HG02588 (cell line): ENCODE measurements at regions not wholly inside any gene's neighbourhood (a gene's known extent, or its start where the extent isn't known, plus 50 kb on each side); places are given as distances from the start of the nearest gene placed in this dataset.
"Not testable (repeated sequence)": the region's sequence is repeated elsewhere in the genome, so short reads cannot be mapped to it uniquely, and the experiment has no call there.

Experiments used
- ATAC-seq: cut with Tn5 transposase; IDR thresholded peaks from one replicate; pipeline ENCODE4 v1.9.1; 2021; ENCODE audit warnings: mild to moderate bottlenecking, moderate library complexity; ENCODE audit not compliant: unreplicated experiment

- no peak for ATAC-seq
Measured at GRCh38 chr6:112636650-112637262, 289.6 kb downstream of the RFPL4B start.

- no peak for ATAC-seq
Measured at GRCh38 chr6:112639391-112639831, 292.3 kb downstream of the RFPL4B start.

- ATAC-seq, result no peak
Measured at GRCh38 chr6:112640891-112641290, 293.8 kb downstream of the RFPL4B start.

DNA sequence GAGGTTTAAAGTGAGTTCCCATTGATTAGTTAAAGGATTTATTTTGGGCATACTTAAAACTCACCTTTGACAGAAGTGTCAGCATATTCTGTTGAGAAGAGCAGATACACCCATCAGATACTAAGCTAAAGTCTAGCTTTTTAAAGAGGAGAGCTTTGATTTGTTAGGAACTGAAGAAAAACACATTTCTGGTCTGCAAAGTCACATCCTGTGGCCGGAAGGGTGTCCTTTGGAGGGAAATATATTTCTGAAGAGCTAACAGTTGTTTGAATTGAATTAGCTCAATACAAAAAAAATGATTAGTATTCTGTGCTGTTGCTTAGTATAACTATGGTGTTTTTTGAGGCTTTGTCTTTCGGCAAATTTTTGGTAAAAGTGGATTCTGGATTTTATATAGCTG, 302.7 kb downstream of the RFPL4B start:
- ATAC-seq, result no peak

DNA sequence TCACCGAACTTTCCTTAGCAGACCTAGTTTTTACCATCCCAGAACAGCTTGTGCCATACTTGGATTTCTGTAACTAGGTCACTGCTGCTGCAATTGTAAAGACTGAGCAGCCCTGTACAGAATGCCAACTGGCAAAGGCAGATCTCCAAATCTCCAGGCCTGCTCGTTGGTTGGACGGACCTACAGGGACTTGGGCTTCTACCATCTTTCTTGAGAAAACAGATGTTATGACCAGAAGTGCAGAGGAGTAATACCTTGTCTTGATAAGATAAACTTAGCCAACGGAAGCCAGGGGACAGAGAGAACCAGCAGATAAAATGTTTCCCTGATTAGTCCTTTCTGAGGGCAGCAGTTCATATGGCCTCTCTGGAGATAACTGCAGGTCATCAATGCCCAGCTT, 304.1 kb downstream of the RFPL4B start:
- no peak for ATAC-seq

- no peak for ATAC-seq
Measured at GRCh38 chr6:112659912-112660311, 312.8 kb downstream of the RFPL4B start.

DNA sequence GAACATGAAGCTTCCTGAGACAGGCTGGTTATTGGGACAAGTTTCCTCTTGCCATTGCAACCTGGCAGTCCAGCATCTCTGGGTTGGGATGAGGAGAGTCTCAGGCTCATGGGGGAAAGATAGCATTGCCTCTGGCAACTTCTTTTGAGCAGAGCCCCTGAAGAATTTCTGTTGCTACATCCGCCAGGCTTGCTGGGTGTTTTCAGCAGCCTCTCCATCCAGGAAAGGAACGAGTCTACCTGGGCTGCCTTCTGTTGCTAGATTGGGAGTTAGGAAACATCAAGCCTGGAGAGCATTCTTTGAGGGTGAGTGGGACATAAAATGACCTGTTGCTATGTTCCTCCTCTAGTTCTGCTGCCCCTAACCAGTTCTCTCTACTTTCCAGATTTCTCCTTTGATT, 313.5 kb downstream of the RFPL4B start:
- ATAC-seq, result no peak

DNA sequence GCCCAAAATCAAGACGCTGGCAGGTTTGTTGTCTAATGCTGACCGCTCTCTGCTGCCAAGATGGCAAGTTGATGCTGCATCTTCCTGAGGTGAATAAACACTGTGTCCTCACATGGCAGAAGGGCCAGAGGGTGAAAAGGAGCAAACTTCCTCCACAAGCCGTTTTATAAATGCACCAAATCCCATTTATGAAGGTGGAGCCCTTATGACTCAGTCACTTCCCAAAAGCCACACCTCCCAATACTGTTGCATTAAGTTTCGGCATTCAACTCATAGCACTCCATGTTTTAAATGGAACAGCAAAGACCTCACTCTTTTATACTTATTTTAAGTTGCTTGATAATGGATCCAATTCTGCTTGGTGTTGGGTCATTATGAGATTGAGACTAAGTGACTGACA, 316.6 kb downstream of the RFPL4B start:
- ATAC-seq, result no peak

GRCh38 chr6:112665114-112665513, 318.0 kb downstream of the RFPL4B start:
- ATAC-seq, result no peak

- ATAC-seq, result no peak
Measured at GRCh38 chr6:112665815-112666214, 318.7 kb downstream of the RFPL4B start.

DNA sequence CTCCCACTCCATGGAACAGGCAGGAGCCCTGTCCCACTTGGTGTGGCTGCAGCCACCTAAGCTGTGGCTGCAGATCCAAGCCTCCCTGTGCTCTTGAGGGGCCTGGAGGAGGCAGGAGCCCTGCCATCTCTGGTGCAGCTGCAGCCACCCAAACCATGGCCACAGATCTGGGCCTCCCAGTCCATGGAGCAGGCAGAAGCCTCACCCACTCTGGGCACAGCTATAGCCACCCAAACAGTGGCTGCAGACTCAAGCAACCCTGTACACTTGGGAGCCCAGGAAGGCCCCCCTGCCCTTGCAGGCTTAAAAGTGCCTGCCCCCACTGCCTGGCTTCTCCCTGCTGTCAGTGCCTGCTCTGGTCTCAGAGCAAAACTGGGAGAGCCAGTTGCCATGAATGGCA, 320.3 kb downstream of the RFPL4B start:
- ATAC-seq, result no peak

DNA sequence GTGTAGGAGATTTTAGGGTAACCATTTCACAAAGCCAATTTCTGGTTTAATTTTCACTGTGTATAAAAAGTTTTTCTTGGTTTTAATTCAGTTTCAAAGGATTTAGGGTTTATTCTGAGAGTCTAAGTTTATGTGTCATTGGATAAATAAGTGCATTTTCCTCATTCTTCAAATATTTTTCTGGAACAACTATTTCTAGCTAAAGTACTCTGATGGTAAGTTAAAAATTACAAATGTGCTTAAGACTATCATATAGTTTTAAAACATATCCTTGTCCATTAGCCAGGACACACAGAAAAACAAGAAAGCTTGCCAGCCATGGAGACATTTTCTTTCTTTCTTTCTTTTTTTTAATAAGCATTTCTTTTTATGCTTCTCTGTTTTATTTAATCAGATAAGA, 333.0 kb downstream of the RFPL4B start:
- ATAC-seq, result no peak

GRCh38 chr6:112682071-112682470, 334.9 kb downstream of the RFPL4B start:
- no peak for ATAC-seq

GRCh38 chr6:112683106-112683505, 336.0 kb downstream of the RFPL4B start:
- ATAC-seq, result no peak

DNA sequence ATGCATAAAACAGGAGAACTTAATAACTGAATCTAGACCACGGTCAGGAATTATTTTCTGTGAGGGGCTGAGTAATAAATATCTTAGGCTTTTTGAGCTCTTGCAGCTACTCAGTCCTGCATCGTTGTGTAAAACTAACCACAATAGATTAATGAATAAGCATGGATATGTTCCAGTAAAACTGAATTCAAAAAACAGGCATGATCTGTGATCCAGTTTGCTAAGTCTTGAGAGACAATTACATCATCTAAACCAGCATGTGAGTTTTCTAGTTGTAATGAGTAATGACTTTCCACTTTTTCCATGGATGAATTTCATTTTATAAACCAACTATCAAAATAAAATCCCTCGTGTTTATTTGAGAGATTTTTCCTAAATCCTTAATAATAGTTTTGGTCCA, 336.8 kb downstream of the RFPL4B start:
- ATAC-seq, result no peak

GRCh38 chr6:112685521-112686220, 338.5 kb downstream of the RFPL4B start:
- ATAC-seq, result not testable (repeated sequence)

- ATAC-seq, result not testable (repeated sequence)
Measured at GRCh38 chr6:112688487-112689165, 341.5 kb downstream of the RFPL4B start.

DNA sequence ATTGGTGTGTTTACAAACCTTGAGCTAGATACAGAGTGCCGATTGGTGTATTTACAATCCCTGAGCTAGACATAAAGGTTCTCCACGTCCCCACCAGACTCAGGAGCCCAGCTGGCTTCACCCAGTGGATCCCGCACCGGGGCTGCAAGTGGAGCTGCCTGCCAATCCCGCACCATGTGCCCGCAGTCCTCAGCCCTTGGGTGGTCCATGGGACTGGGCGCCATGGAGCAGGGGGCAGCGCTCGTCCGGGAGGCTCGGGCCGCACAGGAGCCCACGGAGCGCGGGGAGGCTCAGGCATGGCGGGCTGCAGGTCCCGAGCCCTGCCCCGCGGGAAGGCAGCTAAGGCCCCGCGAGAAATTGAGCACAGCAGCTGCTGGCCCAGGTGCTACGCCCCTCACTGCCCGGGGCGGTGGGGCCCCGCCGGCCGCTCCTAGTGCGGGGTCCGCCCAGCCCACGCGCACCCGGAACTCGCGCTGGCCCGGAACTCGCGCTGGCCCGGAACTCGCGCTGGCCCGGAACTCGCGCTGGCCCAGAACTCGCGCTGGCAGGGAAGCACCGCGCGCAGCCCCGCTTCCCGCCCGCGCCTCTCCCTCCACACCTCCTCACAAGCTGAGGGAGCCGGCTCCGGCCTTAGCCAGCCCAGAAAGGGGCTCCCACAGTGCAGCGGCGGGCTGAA, 342.2 kb downstream of the RFPL4B start:
- ATAC-seq, result not testable (repeated sequence)

GRCh38 chr6:112690497-112691202, 343.5 kb downstream of the RFPL4B start:
- ATAC-seq, result no peak

DNA sequence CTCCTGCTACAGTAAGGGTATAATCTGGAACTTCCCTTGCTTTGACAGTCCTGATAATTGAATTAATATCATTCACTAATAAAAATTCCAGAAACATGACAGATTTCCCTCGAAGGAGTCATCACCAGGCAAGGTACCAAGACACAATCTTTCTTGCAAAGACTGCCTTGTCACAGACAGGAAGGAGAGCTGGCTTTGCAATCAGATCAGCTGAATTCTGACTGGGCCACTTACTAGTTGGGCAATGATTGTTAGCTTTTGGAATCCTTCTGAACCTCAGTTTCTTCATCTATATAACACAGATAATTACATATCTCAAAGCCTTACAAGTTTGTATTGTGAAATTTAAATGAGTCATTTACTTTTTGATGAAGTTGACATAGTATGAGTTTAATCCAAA, 344.2 kb downstream of the RFPL4B start:
- no peak for ATAC-seq

GRCh38 chr6:112695001-112695400, 347.9 kb downstream of the RFPL4B start:
- no peak for ATAC-seq
